SK-N-SH treated with all-trans-retinoic acid at 6 μM for 48 hours (cell line): ENCODE measurements at regions not wholly inside any gene's neighbourhood (a gene's known extent, or its start where the extent isn't known, plus 50 kb on each side); places are given as distances from the start of the nearest gene placed in this dataset.

Experiments used
- ATAC-seq: fragments of 200-7000 bp; cut with Tn5 transposase; 3 replicates; pipeline ENCODE4 v1.9.1; 2020; ENCODE audit warnings: mild to moderate bottlenecking, moderate library complexity
- ARNTL ChIP-seq: fragments of 450-650 bp; formaldehyde crosslinking; IDR thresholded peaks from 2 replicates; pipeline ENCODE4 v1.5.0; 2020; ENCODE audit warnings: low read depth, mild to moderate bottlenecking, moderate library complexity, borderline replicate concordance
- BACH2 ChIP-seq: fragments of 250-450 bp; sonication (Bioruptor Pico); IDR thresholded peaks from 2 replicates; pipeline ENCODE4 v1.9.0; 2021; ENCODE audit warnings: mild to moderate bottlenecking, borderline replicate concordance
- CSDC2 ChIP-seq: fragments of 250-450 bp; sonication (Bioruptor Pico); IDR thresholded peaks from 2 replicates; pipeline ENCODE4 v1.5.0; 2020; ENCODE audit warnings: mild to moderate bottlenecking, moderate library complexity
- ESRRG ChIP-seq: fragments of 250-450 bp; sonication (Bioruptor Pico); IDR thresholded peaks from 2 replicates; pipeline ENCODE4 v1.6.1; 2021; ENCODE audit warnings: mild to moderate bottlenecking
- GLIS3 ChIP-seq: fragments of 250-450 bp; sonication (Bioruptor Pico); IDR thresholded peaks from 2 replicates; pipeline ENCODE4 v1.5.0; 2020; ENCODE audit warnings: mild to moderate bottlenecking, moderate library complexity
- ISL1 ChIP-seq: fragments of 250-450 bp; sonication (Bioruptor Pico); IDR thresholded peaks from 2 replicates; pipeline ENCODE4 v2.1.2; 2022; ENCODE audit warnings: mild to moderate bottlenecking, moderate library complexity
- OSR1 ChIP-seq: fragments of 250-450 bp; sonication (Bioruptor Pico); IDR thresholded peaks from 2 replicates; pipeline ENCODE4 v1.8.0; 2022; ENCODE audit warnings: moderate library complexity, mild to moderate bottlenecking, inconsistent platforms
- POU6F1 ChIP-seq: fragments of 250-450 bp; sonication (Bioruptor Pico); IDR thresholded peaks from 2 replicates; pipeline ENCODE4 v1.8.0; 2021; ENCODE audit warnings: low read depth, mild to moderate bottlenecking, moderate library complexity, borderline replicate concordance
- PPARA ChIP-seq: fragments of 250-450 bp; sonication (Bioruptor Pico); IDR thresholded peaks from 2 replicates; pipeline ENCODE4 v1.5.0; 2020; ENCODE audit warnings: mild to moderate bottlenecking, borderline replicate concordance
- RARB ChIP-seq: fragments of 250-450 bp; sonication (Bioruptor Pico); IDR thresholded peaks from 2 replicates; pipeline ENCODE4 v1.8.0; 2021; ENCODE audit warnings: mild to moderate bottlenecking, moderate library complexity
- SNAI2 ChIP-seq: fragments of 250-450 bp; sonication (Bioruptor Pico); IDR thresholded peaks from 2 replicates; pipeline ENCODE4 v1.5.0; 2020; ENCODE audit warnings: mild to moderate bottlenecking, moderate library complexity
- TSHZ2 ChIP-seq: fragments of 250-450 bp; sonication (Bioruptor Pico); IDR thresholded peaks from 2 replicates; pipeline ENCODE4 v1.5.0; 2020; ENCODE audit warnings: mild to moderate bottlenecking, moderate library complexity
- ZC3H10 ChIP-seq: fragments of 250-450 bp; sonication (Bioruptor Pico); IDR thresholded peaks from 2 replicates; pipeline ENCODE4 v1.5.1; 2021; ENCODE audit warnings: mild to moderate bottlenecking, moderate library complexity
- ZFP3 ChIP-seq: fragments of 250-450 bp; sonication (Bioruptor Pico); IDR thresholded peaks from 2 replicates; pipeline ENCODE4 v1.5.0; 2020; ENCODE audit warnings: mild to moderate bottlenecking, moderate library complexity
- ZFP30 ChIP-seq: fragments of 450-650 bp; formaldehyde crosslinking; IDR thresholded peaks from 2 replicates; pipeline ENCODE4 v1.5.0; 2022; ENCODE audit warnings: mild to moderate bottlenecking, moderate library complexity
- ZNF8 ChIP-seq: fragments of 450-650 bp; formaldehyde crosslinking; IDR thresholded peaks from 2 replicates; pipeline ENCODE4 v1.5.0; 2020; ENCODE audit warnings: mild to moderate bottlenecking, moderate library complexity
- TF ChIP-seq, protein P1 (sequence below): fragments of 250-450 bp; sonication (Bioruptor Pico); IDR thresholded peaks from 2 replicates; pipeline ENCODE4 v1.5.1; 2021; ENCODE audit warnings: mild to moderate bottlenecking, moderate library complexity
- TF ChIP-seq, protein P2 (sequence below): fragments of 250-450 bp; sonication (Bioruptor Pico); IDR thresholded peaks from 2 replicates; pipeline ENCODE4 v1.5.1; 2020; ENCODE audit warnings: low read depth, mild to moderate bottlenecking, moderate library complexity

GRCh38 chr3:150357923-150358607 is 50.0 kb upstream of the TSC22D2 start:
- TF ChIP-seq RARB (CRISPR knock-in tag): no peak
- TF ChIP-seq TSHZ2 (CRISPR knock-in tag): no peak
- no peak for TF ChIP-seq PPARA (CRISPR knock-in tag)
- no peak for TF ChIP-seq ISL1 (CRISPR knock-in tag)
- no peak for TF ChIP-seq SNAI2 (CRISPR knock-in tag)
- TF ChIP-seq ESRRG: no peak
- no peak for ATAC-seq

GRCh38 chr3:150357140-150357539 is 51.0 kb upstream of the TSC22D2 start:
- no peak for TF ChIP-seq ZNF8
- TF ChIP-seq OSR1 (CRISPR knock-in tag): no peak
- TF ChIP-seq ZC3H10 (CRISPR knock-in tag): no peak
- TF ChIP-seq TSHZ2 (CRISPR knock-in tag): no peak
- TF ChIP-seq POU6F1 (CRISPR knock-in tag): no peak
- no peak for TF ChIP-seq PPARA (CRISPR knock-in tag)
- no peak for TF ChIP-seq CSDC2 (CRISPR knock-in tag)
- no peak for TF ChIP-seq GLIS3 (CRISPR knock-in tag)
- TF ChIP-seq ARNTL (CRISPR knock-in tag): no peak
- TF ChIP-seq BACH2 (CRISPR knock-in tag): no peak
- ATAC-seq: no peak

GRCh38 chr3:150355574-150355973 is 52.5 kb upstream of the TSC22D2 start:
- TF ChIP-seq PPARA (CRISPR knock-in tag): no peak
- no peak for TF ChIP-seq ZFP3 (CRISPR knock-in tag)
- no peak for TF ChIP-seq ZNF8
- TF ChIP-seq ZFP30 (CRISPR knock-in tag): no peak
- no peak for TF ChIP-seq ESRRG
- TF ChIP-seq RARB (CRISPR knock-in tag): no peak
- TF ChIP-seq POU6F1 (CRISPR knock-in tag): no peak
- TF ChIP-seq, protein P1, sequence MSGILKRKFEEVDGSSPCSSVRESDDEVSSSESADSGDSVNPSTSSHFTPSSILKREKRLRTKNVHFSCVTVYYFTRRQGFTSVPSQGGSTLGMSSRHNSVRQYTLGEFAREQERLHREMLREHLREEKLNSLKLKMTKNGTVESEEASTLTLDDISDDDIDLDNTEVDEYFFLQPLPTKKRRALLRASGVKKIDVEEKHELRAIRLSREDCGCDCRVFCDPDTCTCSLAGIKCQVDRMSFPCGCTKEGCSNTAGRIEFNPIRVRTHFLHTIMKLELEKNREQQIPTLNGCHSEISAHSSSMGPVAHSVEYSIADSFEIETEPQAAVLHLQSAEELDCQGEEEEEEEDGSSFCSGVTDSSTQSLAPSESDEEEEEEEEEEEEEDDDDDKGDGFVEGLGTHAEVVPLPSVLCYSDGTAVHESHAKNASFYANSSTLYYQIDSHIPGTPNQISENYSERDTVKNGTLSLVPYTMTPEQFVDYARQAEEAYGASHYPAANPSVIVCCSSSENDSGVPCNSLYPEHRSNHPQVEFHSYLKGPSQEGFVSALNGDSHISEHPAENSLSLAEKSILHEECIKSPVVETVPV: no peak
- TF ChIP-seq, protein P2, sequence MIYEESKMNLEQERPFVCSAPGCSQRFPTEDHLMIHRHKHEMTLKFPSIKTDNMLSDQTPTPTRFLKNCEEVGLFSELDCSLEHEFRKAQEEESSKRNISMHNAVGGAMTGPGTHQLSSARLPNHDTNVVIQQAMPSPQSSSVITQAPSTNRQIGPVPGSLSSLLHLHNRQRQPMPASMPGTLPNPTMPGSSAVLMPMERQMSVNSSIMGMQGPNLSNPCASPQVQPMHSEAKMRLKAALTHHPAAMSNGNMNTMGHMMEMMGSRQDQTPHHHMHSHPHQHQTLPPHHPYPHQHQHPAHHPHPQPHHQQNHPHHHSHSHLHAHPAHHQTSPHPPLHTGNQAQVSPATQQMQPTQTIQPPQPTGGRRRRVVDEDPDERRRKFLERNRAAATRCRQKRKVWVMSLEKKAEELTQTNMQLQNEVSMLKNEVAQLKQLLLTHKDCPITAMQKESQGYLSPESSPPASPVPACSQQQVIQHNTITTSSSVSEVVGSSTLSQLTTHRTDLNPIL (CRISPR knock-in tag): no peak
- no peak for TF ChIP-seq CSDC2 (CRISPR knock-in tag)
- ATAC-seq: no peak
